MCF 10A (cell line): ENCODE measurements at regions not wholly inside any gene's neighbourhood (a gene's known extent, or its start where the extent isn't known, plus 50 kb on each side); places are given as distances from the start of the nearest gene placed in this dataset.

ENCODE experiments used
- BruUV-seq: library from RNA; stranded (reverse); fragments of 400-500 nt; replicated peaks from 2 replicates; lab custom pipeline; 2021; lab: Mats Ljungman, UMichigan
- CTCF ChIA-PET: fragments of 300-600 bp; sonication (Branson Sonifier 250); formaldehyde crosslinking; extraction: SDS; loops from one replicate; lab custom pipeline; 2021; ENCODE audit warnings: antibody characterized with exemption, inconsistent platforms; lab: Yijun Ruan, JAX
- POLR2A ChIA-PET: fragments of 300-600, 350-650 bp; sonication (Branson Sonifier 250); formaldehyde crosslinking; extraction: SDS; loops from one replicate; lab custom pipeline; 2020; ENCODE audit warnings: antibody characterized with exemption, inconsistent platforms; lab: Yijun Ruan, JAX
- DNase-seq: peaks from one replicate; pipeline ENCODE4 v3.0.0-alpha.2; 2018; ENCODE audit not compliant: unreplicated experiment
- H3K27ac Mint-ChIP-seq: one replicate; pipeline ENCODE4 v1.8.0; 2022; ENCODE audit warnings: mild to moderate bottlenecking, low read depth, mixed read lengths; ENCODE audit not compliant: unreplicated experiment
- H3K27me3 Mint-ChIP-seq: one replicate; pipeline ENCODE4 v1.8.0; 2022; ENCODE audit warnings: mixed read lengths; ENCODE audit not compliant: insufficient read depth, unreplicated experiment
- H3K36me3 Mint-ChIP-seq: one replicate; pipeline ENCODE4 v1.8.0; 2022; ENCODE audit warnings: mild to moderate bottlenecking, moderate library complexity, mixed read lengths; ENCODE audit not compliant: insufficient read depth, unreplicated experiment
- H3K4me1 Mint-ChIP-seq: one replicate; pipeline ENCODE4 v1.8.0; 2022; ENCODE audit warnings: mixed read lengths; ENCODE audit not compliant: insufficient read depth, unreplicated experiment
- H3K4me3 Mint-ChIP-seq: one replicate; pipeline ENCODE4 v1.8.0; 2022; ENCODE audit warnings: mild to moderate bottlenecking, moderate library complexity, mixed read lengths; ENCODE audit not compliant: unreplicated experiment
- H3K9me3 Mint-ChIP-seq: one replicate; pipeline ENCODE4 v1.8.0; 2022; ENCODE audit warnings: mixed read lengths; ENCODE audit not compliant: unreplicated experiment
- CTCF ChIP-seq: fragments of 200-600 bp; IDR thresholded peaks from one replicate; pipeline ENCODE4 v1.8.0; 2022; ENCODE audit warnings: antibody characterized with exemption, mild to moderate bottlenecking; ENCODE audit not compliant: unreplicated experiment
- intact Hi-C: fragments of 100-400 bp; cut with micrococcal nuclease; formaldehyde crosslinking; loops from 2 replicates; pipeline ENCODE4 v1.14.1; 2022

GRCh38 chr10:55858730-55859129, 502.3 kb downstream of the ZWINT start:
- no TSS peak for BruUV-seq

GRCh38 chr10:55852900-55853299, 508.2 kb downstream of the ZWINT start:
- H3K4me3 Mint-ChIP-seq = no peak overlapping the region
- intact Hi-C loops = no loop called here
- no peak for DNase-seq
- TF ChIP-seq CTCF = no peak
- POLR2A ChIA-PET = no interaction called here
- no peaks in the 10 kb centered on the region for H3K4me1 Mint-ChIP-seq
- peaks cover 72% of the 10 kb centered on the region for H3K27me3 Mint-ChIP-seq
- CTCF ChIA-PET = no interaction called here
- no peaks in the 10 kb centered on the region for H3K9me3 Mint-ChIP-seq
- no peaks in the 10 kb centered on the region for H3K36me3 Mint-ChIP-seq
- BruUV-seq = no TSS peak
- no peak overlapping the region for H3K27ac Mint-ChIP-seq

More at GRCh38 chr10:55858730-55859129, 502.3 kb downstream of the ZWINT start:
- Mint-ChIP-seq H3K9me3 (no peaks in the 10 kb centered on the region), H3K36me3 (no peaks in the 10 kb centered on the region), H3K4me3 (no peak overlapping the region), H3K27me3 (peaks cover 25% of the 10 kb centered on the region), H3K27ac (no peak overlapping the region), H3K4me1 (no peaks in the 10 kb centered on the region)
- POLR2A ChIA-PET = interaction anchor here (0.6 kb wide), 1 partner anchor 18 kb away, joined by 5 read pairs; no protein-coding TSS in a partner anchor
- no peak for DNase-seq
- intact Hi-C loops = no loop called here
- no peak for TF ChIP-seq CTCF
- CTCF ChIA-PET = no interaction called here

GRCh38 chr10:55837273-55837672, 523.8 kb downstream of the ZWINT start:
- Mint-ChIP-seq H3K4me3 (no peak overlapping the region), H3K27ac (no peak overlapping the region), H3K36me3 (no peaks in the 10 kb centered on the region), H3K9me3 (no peaks in the 10 kb centered on the region), H3K4me1 (no peaks in the 10 kb centered on the region), H3K27me3 (peaks cover 50% of the 10 kb centered on the region)
- BruUV-seq = no TSS peak
- CTCF ChIA-PET = no interaction called here
- no peak for DNase-seq
- POLR2A ChIA-PET = no interaction called here
- intact Hi-C loops = no loop called here
- TF ChIP-seq CTCF = no peak

- H3K4me1 Mint-ChIP-seq = no peaks in the 10 kb centered on the region
- CTCF ChIA-PET = interaction anchor here (0.6 kb wide), 1 partner anchor 167 kb away, joined by 3 read pairs; no protein-coding TSS in a partner anchor
- no peak overlapping the region for H3K27ac Mint-ChIP-seq
- BruUV-seq = no TSS peak
- peaks cover 6% of the 10 kb centered on the region for H3K9me3 Mint-ChIP-seq
- DNase-seq = no peak
- intact Hi-C loops = no loop called here
- POLR2A ChIA-PET = no interaction called here
- H3K27me3 Mint-ChIP-seq = no peaks in the 10 kb centered on the region
- TF ChIP-seq CTCF = no peak
- no peak overlapping the region for H3K4me3 Mint-ChIP-seq
- H3K36me3 Mint-ChIP-seq = peaks cover 6% of the 10 kb centered on the region
Observed at GRCh38 chr10:55822096-55822495, 539.0 kb downstream of the ZWINT start.
